IMR-90 (cell line): ENCODE measurements at regions not wholly inside any gene's neighbourhood (a gene's known extent, or its start where the extent isn't known, plus 50 kb on each side); places are given as distances from the start of the nearest gene placed in this dataset.

ENCODE experiments used
- ATAC-seq: fragments of 200-7000 bp; cut with Tn5 transposase; 2 replicates; pipeline ENCODE4 v1.9.1; 2020; ENCODE audit warnings: low read depth, mild to moderate bottlenecking, moderate library complexity
- BruUV-seq: library from RNA; stranded (reverse); fragments of 400-500 nt; replicated peaks from 2 replicates; lab custom pipeline; 2021; lab: Mats Ljungman, UMichigan
- CTCF ChIA-PET: fragments of 300-600 bp; formaldehyde crosslinking; extraction: SDS; loops from one replicate; lab custom pipeline; 2021; ENCODE audit warnings: antibody characterized with exemption; lab: Yijun Ruan, JAX
- POLR2A ChIA-PET: fragments of 300-600 bp; sonication (Branson Sonifier 250); formaldehyde crosslinking; loops from one replicate; lab custom pipeline; 2022; ENCODE audit warnings: antibody characterized with exemption; ENCODE audit not compliant: unreplicated experiment; lab: Charles Lee
- DNase-seq: peaks from one replicate; pipeline ENCODE4 v3.0.0; 2013
- H2AFZ ChIP-seq: replicated peaks from 2 replicates; pipeline ENCODE3; 2013; ENCODE audit warnings: low read length, mild to moderate bottlenecking; ENCODE audit not compliant: poor library complexity
- H2AK5ac ChIP-seq: 2 replicates; pipeline ENCODE4 v1.6.1; 2013; ENCODE audit warnings: low read depth, low read length, inconsistent platforms
- H2AK9ac ChIP-seq: replicated peaks from 2 replicates; pipeline ENCODE3; 2013; ENCODE audit warnings: mild to moderate bottlenecking, low read depth, low read length, moderate library complexity; ENCODE audit not compliant: poor library complexity
- H2BK120ac ChIP-seq: 2 replicates; pipeline ENCODE4 v1.6.1; 2013; ENCODE audit warnings: low read depth, low read length, inconsistent platforms
- H2BK15ac ChIP-seq: 3 replicates; pipeline ENCODE4 v1.6.1; 2013; ENCODE audit warnings: low read depth, low read length, inconsistent platforms
- H2BK20ac ChIP-seq: 2 replicates; pipeline ENCODE4 v1.6.1; 2013; ENCODE audit warnings: low read depth, mild to moderate bottlenecking, inconsistent platforms, low read length, moderate library complexity
- H2BK5ac ChIP-seq: 2 replicates; pipeline ENCODE4 v1.6.1; 2013; ENCODE audit warnings: mild to moderate bottlenecking, low read depth, low read length, inconsistent platforms; ENCODE audit not compliant: poor library complexity, severe bottlenecking
- H3K14ac ChIP-seq: replicated peaks from 2 replicates; pipeline ENCODE4 v1.6.1; 2013; ENCODE audit warnings: low read depth, low read length, inconsistent platforms
- H3K18ac ChIP-seq: 2 replicates; pipeline ENCODE4 v1.6.1; 2013; ENCODE audit warnings: low read depth, low read length, control low read depth
- H3K23ac ChIP-seq: 2 replicates; pipeline ENCODE4 v1.6.1; 2013; ENCODE audit warnings: low read depth, low read length, inconsistent platforms
- H3K27ac ChIP-seq: 2 replicates; pipeline ENCODE4 v1.5.1; 2013; ENCODE audit warnings: mild to moderate bottlenecking, control low read depth, low read length; ENCODE audit not compliant: insufficient read depth
- H3K27me3 ChIP-seq: 2 replicates; pipeline ENCODE4 v1.6.1; 2013; ENCODE audit warnings: low read length; ENCODE audit not compliant: control insufficient read depth, insufficient read depth
- H3K36me3 ChIP-seq: 2 replicates; pipeline ENCODE4 v1.6.1; 2013; ENCODE audit warnings: low read length, mixed read lengths; ENCODE audit not compliant: control insufficient read depth, insufficient read depth
- H3K4ac ChIP-seq: 2 replicates; pipeline ENCODE4 v1.6.1; 2013; ENCODE audit warnings: low read depth, low read length, inconsistent platforms
- H3K4me1 ChIP-seq: 2 replicates; pipeline ENCODE4 v1.6.1; 2013; ENCODE audit warnings: low read length, mixed read lengths; ENCODE audit not compliant: control insufficient read depth, insufficient read depth
- H3K4me2 ChIP-seq: 2 replicates; pipeline ENCODE4 v1.6.1; 2013; ENCODE audit warnings: low read depth, mild to moderate bottlenecking, control low read depth, low read length, moderate library complexity
- H3K4me3 ChIP-seq: 2 replicates; pipeline ENCODE4 v1.5.1; 2013; ENCODE audit warnings: low read depth, mild to moderate bottlenecking, control low read depth, low read length, moderate library complexity; ENCODE audit not compliant: insufficient read depth
- H3K56ac ChIP-seq: 2 replicates; pipeline ENCODE4 v1.6.1; 2013; ENCODE audit warnings: low read length, inconsistent platforms; ENCODE audit not compliant: insufficient read depth; ENCODE audit errors: extremely low read depth
- H3K79me1 ChIP-seq, 2 experiments: 2 replicates each; pipeline ENCODE4 v1.6.1; 2013; ENCODE audit warnings: low read length in 2 of 2, inconsistent platforms in 1 of 2, low read depth in 1 of 2
- H3K9ac ChIP-seq: 2 replicates; pipeline ENCODE4 v1.6.1; 2013; ENCODE audit warnings: low read depth, low read length, control low read depth
- H3K9me1 ChIP-seq: 2 replicates; pipeline ENCODE4 v1.6.1; 2013; ENCODE audit warnings: low read length, inconsistent platforms; ENCODE audit not compliant: insufficient read depth
- H3K9me3 ChIP-seq: 2 replicates; pipeline ENCODE4 v1.6.1; 2013; ENCODE audit warnings: low read length; ENCODE audit not compliant: control insufficient read depth, insufficient read depth
- H4K20me1 ChIP-seq: 2 replicates; pipeline ENCODE4 v1.6.1; 2013; ENCODE audit warnings: low read length, inconsistent platforms; ENCODE audit not compliant: insufficient read depth
- H4K5ac ChIP-seq: 2 replicates; pipeline ENCODE4 v1.6.1; 2013; ENCODE audit warnings: mild to moderate bottlenecking, low read depth, low read length, control low read depth
- H4K8ac ChIP-seq, 2 experiments: 2 replicates each; pipeline ENCODE4 v1.6.1; 2013; ENCODE audit warnings: low read depth in 2 of 2, low read length in 2 of 2, control low read depth in 1 of 2, inconsistent platforms in 1 of 2
- H4K91ac ChIP-seq: 2 replicates; pipeline ENCODE4 v1.6.1; 2013; ENCODE audit warnings: low read depth, low read length, inconsistent platforms; ENCODE audit not compliant: insufficient read depth
- BHLHE40 ChIP-seq: fragments of 150-350 bp; IDR thresholded peaks from 2 replicates; pipeline ENCODE4 v1.6.1; 2016; ENCODE audit warnings: mild to moderate bottlenecking, low read depth, low read length
- CEBPB ChIP-seq: IDR thresholded peaks from 2 replicates; pipeline ENCODE4 v1.6.1; 2012; ENCODE audit warnings: low read depth, low read length, improper control_type of control experiment
- CHD1 ChIP-seq: IDR thresholded peaks from 2 replicates; pipeline ENCODE4 v1.6.1; 2012; ENCODE audit warnings: low read depth, low read length, improper control_type of control experiment
- FOS ChIP-seq: fragments of 150-350 bp; IDR thresholded peaks from 2 replicates; pipeline ENCODE4 v1.6.1; 2016; ENCODE audit warnings: low read depth, low read length
- MAFK ChIP-seq: IDR thresholded peaks from 2 replicates; pipeline ENCODE4 v1.6.1; 2012; ENCODE audit warnings: low read depth, low read length, improper control_type of control experiment
- MAZ ChIP-seq: IDR thresholded peaks from 2 replicates; pipeline ENCODE4 v1.6.1; 2012; ENCODE audit warnings: low read depth, mild to moderate bottlenecking, low read length, improper control_type of control experiment, moderate library complexity, borderline replicate concordance
- MXI1 ChIP-seq: IDR thresholded peaks from 2 replicates; pipeline ENCODE4 v1.6.1; 2012; ENCODE audit warnings: low read depth, mild to moderate bottlenecking, low read length, moderate library complexity, borderline replicate concordance
- NFE2L2 ChIP-seq: fragments of 150-350 bp; IDR thresholded peaks from 2 replicates; pipeline ENCODE4 v1.6.1; 2016; ENCODE audit warnings: low read depth, mild to moderate bottlenecking, low read length
- POLR2A ChIP-seq: IDR thresholded peaks from 2 replicates; pipeline ENCODE4 v1.6.1; 2012; ENCODE audit warnings: mild to moderate bottlenecking, low read depth, low read length
- RCOR1 ChIP-seq: IDR thresholded peaks from 2 replicates; pipeline ENCODE4 v1.6.1; 2012; ENCODE audit warnings: mild to moderate bottlenecking, low read length, improper control_type of control experiment; ENCODE audit not compliant: insufficient replicate concordance
- RFX5 ChIP-seq: IDR thresholded peaks from 2 replicates; pipeline ENCODE4 v1.8.0; 2012; ENCODE audit warnings: low read depth, mild to moderate bottlenecking, low read length, moderate library complexity
- WGBS, 2 experiments: methylation state at CpG; one replicate each; pipeline versions ENCODE4 v1.1.5 to v1.1.7; 2013; ENCODE audit warnings: missing lambda C conversion rate in 2 of 2; ENCODE audit not compliant: insufficient read length in 1 of 2; ENCODE audit errors: extremely low coverage in 2 of 2; 5-methylcytosine and 5-hydroxymethylcytosine counted together
- dilution Hi-C: fragments of 300-500 bp; cut with HindIII; formaldehyde crosslinking; loops from one replicate; pipeline ENCODE4 v1.14.3; 2018; ENCODE audit warnings: low sequenced_read_pairs; ENCODE audit not compliant: unreplicated experiment
- in situ Hi-C: fragments of 300-500 bp; cut with MboI; formaldehyde crosslinking; loops from 3 replicates; pipeline ENCODE4 v1.14.3; 2019; ENCODE audit warnings: low sequenced_read_pairs, inconsistent platforms, mixed read lengths
- intact Hi-C: fragments of 100-400 bp; cut with micrococcal nuclease; formaldehyde crosslinking; loops from 2 replicates; pipeline ENCODE4 v1.10.0; 2022
- TF ChIP-seq, protein P1 (sequence below): conservative IDR thresholded peaks from 2 replicates; pipeline ENCODE4 v1.5.1; 2012; ENCODE audit warnings: mild to moderate bottlenecking, low read depth, low read length, improper control_type of control experiment

DNA sequence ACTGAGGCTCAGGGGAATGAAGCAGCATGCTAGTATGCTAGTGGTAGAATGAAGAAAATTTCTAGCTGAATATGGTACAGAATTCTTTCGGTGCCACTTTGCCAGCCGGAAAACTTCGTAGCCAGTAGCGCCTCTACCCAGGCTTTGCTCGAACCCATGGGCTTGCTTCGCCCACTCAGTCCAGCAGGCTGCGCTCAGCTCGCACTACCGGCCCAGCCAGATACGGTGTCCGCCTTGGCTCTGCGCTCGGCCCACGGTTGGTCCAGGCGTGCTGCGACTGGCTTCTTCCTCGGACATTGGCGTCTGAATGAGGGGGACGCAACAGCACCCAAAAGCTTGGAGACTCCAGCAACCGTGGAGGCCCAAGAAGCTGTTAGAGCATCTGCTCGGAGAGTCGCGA lies 372.5 kb upstream of the CDH8 start:
- Histone ChIP-seq H4K5ac (no peak overlapping the region), H3K4ac (no peak overlapping the region), H4K8ac (no peak overlapping the region), H3K9me1 (no peaks in the 10 kb centered on the region), H3K4me1 (no peaks in the 10 kb centered on the region), H3K36me3 (no peaks in the 10 kb centered on the region), H3K4me2 (no peak overlapping the region), H3K56ac (no peak overlapping the region), H3K4me3 (no peak overlapping the region), H2BK15ac (no peak overlapping the region), H2AK9ac (no peak overlapping the region), H2AK5ac (no peak overlapping the region), H2BK5ac (no peak overlapping the region), H2AFZ (no peak overlapping the region), H2BK20ac (no peak overlapping the region), H4K91ac (no peak overlapping the region), H3K79me1 (no peaks in the 10 kb centered on the region), H3K14ac (no peak overlapping the region), H4K20me1 (no peaks in the 10 kb centered on the region), H3K23ac (no peak overlapping the region), H3K9me3 (peaks cover 5% of the 10 kb centered on the region), H3K9ac (no peak overlapping the region), H3K27me3 (no peaks in the 10 kb centered on the region), H3K18ac (no peak overlapping the region), H2BK120ac (no peak overlapping the region), H3K27ac (no peak overlapping the region)
- ChIA-PET POLR2A (no interaction called here), CTCF (no interaction called here)
- TF ChIP-seq CEBPB (no peak), FOS (no peak), NFE2L2 (no peak), POLR2A (no peak), MAZ (no peak), RCOR1 (no peak), MXI1 (no peak), BHLHE40 (no peak), RFX5 (no peak), CHD1 (no peak), MAFK (no peak)
- TF ChIP-seq, protein P1, sequence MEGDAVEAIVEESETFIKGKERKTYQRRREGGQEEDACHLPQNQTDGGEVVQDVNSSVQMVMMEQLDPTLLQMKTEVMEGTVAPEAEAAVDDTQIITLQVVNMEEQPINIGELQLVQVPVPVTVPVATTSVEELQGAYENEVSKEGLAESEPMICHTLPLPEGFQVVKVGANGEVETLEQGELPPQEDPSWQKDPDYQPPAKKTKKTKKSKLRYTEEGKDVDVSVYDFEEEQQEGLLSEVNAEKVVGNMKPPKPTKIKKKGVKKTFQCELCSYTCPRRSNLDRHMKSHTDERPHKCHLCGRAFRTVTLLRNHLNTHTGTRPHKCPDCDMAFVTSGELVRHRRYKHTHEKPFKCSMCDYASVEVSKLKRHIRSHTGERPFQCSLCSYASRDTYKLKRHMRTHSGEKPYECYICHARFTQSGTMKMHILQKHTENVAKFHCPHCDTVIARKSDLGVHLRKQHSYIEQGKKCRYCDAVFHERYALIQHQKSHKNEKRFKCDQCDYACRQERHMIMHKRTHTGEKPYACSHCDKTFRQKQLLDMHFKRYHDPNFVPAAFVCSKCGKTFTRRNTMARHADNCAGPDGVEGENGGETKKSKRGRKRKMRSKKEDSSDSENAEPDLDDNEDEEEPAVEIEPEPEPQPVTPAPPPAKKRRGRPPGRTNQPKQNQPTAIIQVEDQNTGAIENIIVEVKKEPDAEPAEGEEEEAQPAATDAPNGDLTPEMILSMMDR, result no peak
- WGBS, 2 experiments, result 37% methylated on average over 10 of the region's 23 CpGs; no CpG with 5 or more reads in 1 of the 2 experiments
- ATAC-seq (no peak), DNase-seq (no peak)
- no TSS peak for BruUV-seq
- in situ Hi-C loops (no loop called here), intact Hi-C loops (no loop called here), dilution Hi-C loops (no loop called here)
